GM12891 (cell line): ENCODE measurements at regions not wholly inside any gene's neighbourhood (a gene's known extent, or its start where the extent isn't known, plus 50 kb on each side); places are given as distances from the start of the nearest gene placed in this dataset.

Experiments
- PAX5 ChIP-seq: IDR thresholded peaks from 2 replicates; pipeline ENCODE4 v1.6.1; 2011; ENCODE audit warnings: low read length, moderate library complexity, mild to moderate bottlenecking; ENCODE audit not compliant: insufficient read depth, severe bottlenecking
- POLR2A ChIP-seq: IDR thresholded peaks from 2 replicates; pipeline ENCODE4 v1.6.1; 2011; ENCODE audit warnings: low read depth, low read length, control low read depth
- POLR2AphosphoS5 ChIP-seq: IDR thresholded peaks from 2 replicates; pipeline ENCODE4 v1.6.1; 2011; ENCODE audit warnings: low read depth, low read length, control low read depth
- POU2F2 ChIP-seq: IDR thresholded peaks from 2 replicates; pipeline ENCODE4 v1.6.1; 2011; ENCODE audit warnings: low read depth, mild to moderate bottlenecking, control low read depth, low read length, moderate library complexity
- SPI1 ChIP-seq: IDR thresholded peaks from 2 replicates; pipeline ENCODE4 v1.6.1; 2011; ENCODE audit warnings: low read depth, low read length, control low read depth
- TAF1 ChIP-seq: IDR thresholded peaks from 2 replicates; pipeline ENCODE4 v1.6.1; 2011; ENCODE audit warnings: low read depth, low read length, control low read depth

GRCh38 chr11:38791346-38791961 lies 2193.4 kb upstream of the RAG2 start:
- TF ChIP-seq POLR2AphosphoS5 (no peak), POLR2A (no peak), SPI1 (no peak), TAF1 (no peak), PAX5 (no peak), POU2F2 (no peak)
